ENCODE measurements at regions not wholly inside any gene's neighbourhood (a gene's known extent, or its start where the extent isn't known, plus 50 kb on each side); places are given as distances from the start of the nearest gene placed in this dataset.

DNA sequence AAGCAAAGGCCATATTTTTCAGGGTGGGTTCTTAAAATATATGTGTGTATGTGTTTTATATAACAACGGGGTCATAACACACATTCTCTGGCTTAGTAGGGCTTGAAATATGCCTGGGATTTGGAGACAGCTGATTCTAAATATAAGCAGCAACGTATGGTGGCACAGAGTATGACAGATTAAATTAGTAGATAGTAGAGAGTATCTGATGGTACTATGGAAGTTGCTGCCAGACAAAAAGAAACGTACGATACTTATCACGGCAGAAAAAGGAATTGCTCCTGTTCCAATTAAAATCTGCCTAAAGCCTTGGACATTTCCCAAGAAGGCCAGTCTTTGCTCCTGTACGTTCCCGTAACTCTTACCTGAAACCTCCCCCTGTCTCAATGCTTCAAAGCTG, 607.9 kb upstream of the ID2 start:
- no peak overlapping the region for H2BK12ac ChIP-seq (ENCODE audit: insufficient read length, low read depth, low read length)
- no peak overlapping the region for H2AFZ ChIP-seq (ENCODE audit: low read length)
- H3K23me2 ChIP-seq (ENCODE audit: insufficient read length, low read depth, low read length, poor library complexity, severe bottlenecking), result no peaks in the 10 kb centered on the region
- H3K4me1 ChIP-seq (ENCODE audit: insufficient read depth, low read length), result no peaks in the 10 kb centered on the region
- no peak overlapping the region for H3K23ac ChIP-seq (ENCODE audit: insufficient read length, low read depth, low read length)
- no peak overlapping the region for H3K4ac ChIP-seq (ENCODE audit: low read depth, low read length)
- Mint-ChIP-seq H3K9me3 (peaks cover 15 to 18% of the 10 kb centered on the region in 2 experiments), H3K36me3 (ENCODE audit: insufficient read depth in 1 of 3, low read depth in 3 of 3) (peaks cover 11 to 22% (median 11%) of the 10 kb centered on the region in 3 experiments), H3K27ac (no peak overlapping the region), H3K4me3 (no peak overlapping the region), H3K27me3 (ENCODE audit: low read depth) (no peaks in the 10 kb centered on the region; the same call in 1 of the 2 replicates), H3K4me1 (peaks cover 6 to 7% of the 10 kb centered on the region in 2 experiments)
- H3K79me2 ChIP-seq (ENCODE audit: insufficient read depth, low read length), result no peaks in the 10 kb centered on the region
- DNase-seq, result no peak
- no peak overlapping the region for H3K4me2 ChIP-seq (ENCODE audit: insufficient read depth, insufficient read length, low read length)
- no peak overlapping the region for H3K27ac ChIP-seq (ENCODE audit: insufficient read length, low read depth, low read length)
- H3K14ac ChIP-seq (ENCODE audit: insufficient read depth, low read length), result no peak overlapping the region
- no peaks in the 10 kb centered on the region for H4K20me1 ChIP-seq (ENCODE audit: control insufficient read depth, insufficient read depth, insufficient read length)
- TF ChIP-seq, protein P1, sequence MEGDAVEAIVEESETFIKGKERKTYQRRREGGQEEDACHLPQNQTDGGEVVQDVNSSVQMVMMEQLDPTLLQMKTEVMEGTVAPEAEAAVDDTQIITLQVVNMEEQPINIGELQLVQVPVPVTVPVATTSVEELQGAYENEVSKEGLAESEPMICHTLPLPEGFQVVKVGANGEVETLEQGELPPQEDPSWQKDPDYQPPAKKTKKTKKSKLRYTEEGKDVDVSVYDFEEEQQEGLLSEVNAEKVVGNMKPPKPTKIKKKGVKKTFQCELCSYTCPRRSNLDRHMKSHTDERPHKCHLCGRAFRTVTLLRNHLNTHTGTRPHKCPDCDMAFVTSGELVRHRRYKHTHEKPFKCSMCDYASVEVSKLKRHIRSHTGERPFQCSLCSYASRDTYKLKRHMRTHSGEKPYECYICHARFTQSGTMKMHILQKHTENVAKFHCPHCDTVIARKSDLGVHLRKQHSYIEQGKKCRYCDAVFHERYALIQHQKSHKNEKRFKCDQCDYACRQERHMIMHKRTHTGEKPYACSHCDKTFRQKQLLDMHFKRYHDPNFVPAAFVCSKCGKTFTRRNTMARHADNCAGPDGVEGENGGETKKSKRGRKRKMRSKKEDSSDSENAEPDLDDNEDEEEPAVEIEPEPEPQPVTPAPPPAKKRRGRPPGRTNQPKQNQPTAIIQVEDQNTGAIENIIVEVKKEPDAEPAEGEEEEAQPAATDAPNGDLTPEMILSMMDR (conservative IDR thresholded peaks at IDR 0.05), result no peak
- H3K79me1 ChIP-seq (ENCODE audit: insufficient read depth, low read depth, low read length, poor library complexity, severe bottlenecking), result no peaks in the 10 kb centered on the region
- H2AK5ac ChIP-seq (ENCODE audit: insufficient read length, low read length), result no peak overlapping the region
- H2BK5ac ChIP-seq (ENCODE audit: insufficient read length, low read length), result no peak overlapping the region
- no peak overlapping the region for H2BK15ac ChIP-seq (ENCODE audit: low read depth, low read length)
- no peak overlapping the region for H3T11ph ChIP-seq (ENCODE audit: low read length)
- H3K56ac ChIP-seq (ENCODE audit: insufficient read length, low read depth, low read length), result no peak overlapping the region
- H3K9ac ChIP-seq (ENCODE audit: extremely low read depth, insufficient read length, low read length), result no peak overlapping the region
- no peaks in the 10 kb centered on the region for H3K27me3 ChIP-seq (ENCODE audit: insufficient read depth, low read length)
- no peak overlapping the region for H2BK120ac ChIP-seq (ENCODE audit: low read depth, low read length, poor library complexity, severe bottlenecking)
- H4K91ac ChIP-seq (ENCODE audit: insufficient read length, low read depth, low read length), result no peak overlapping the region
- WGBS (ENCODE audit: extremely low coverage, insufficient read length, low lambda C conversion rate), result no CpG with 5 or more reads among the region's 7 CpGs
- H3K9me3 ChIP-seq (ENCODE audit: control insufficient read depth, low read depth, low read length), result no peaks in the 10 kb centered on the region
- H3K18ac ChIP-seq (ENCODE audit: insufficient read length, low read depth, low read length), result no peak overlapping the region
- no peak overlapping the region for H4K5ac ChIP-seq (ENCODE audit: insufficient read length, low read depth, low read length)
- H4K8ac ChIP-seq (replicated peaks; ENCODE audit: insufficient read length, low read depth, low read length), result no peak overlapping the region
- H2BK20ac ChIP-seq (ENCODE audit: low read depth, low read length, poor library complexity, severe bottlenecking), result no peak overlapping the region

Data from H9 (cell line).